Immature natural killer cell (primary cell): ENCODE measurements at regions not wholly inside any gene's neighbourhood (a gene's known extent, or its start where the extent isn't known, plus 50 kb on each side); places are given as distances from the start of the nearest gene placed in this dataset.
"Not testable (repeated sequence)": the region's sequence is repeated elsewhere in the genome, so short reads cannot be mapped to it uniquely, and the experiment has no call there.

Source experiments
- DNase-seq, 3 donors: peaks; one replicate each; pipeline ENCODE4 v3.0.0; 2022; ENCODE audit warnings: mixed read lengths in 1 of 3
- H3K27ac Mint-ChIP-seq, 6 donors: one replicate each; pipeline ENCODE4 v1.8.0; 2020; ENCODE audit warnings: mixed read lengths in 6 of 6, mild to moderate bottlenecking in 5 of 6, inconsistent platforms in 4 of 6, moderate library complexity in 3 of 6
- H3K27me3 Mint-ChIP-seq, 3 donors: one replicate each; pipeline ENCODE4 v1.8.0; 2020 to 2021; ENCODE audit warnings: low read depth in 3 of 3, mild to moderate bottlenecking in 3 of 3, mixed read lengths in 3 of 3, moderate library complexity in 3 of 3, inconsistent platforms in 1 of 3
- H3K36me3 Mint-ChIP-seq, 3 donors: one replicate each; pipeline ENCODE4 v1.8.0; 2020; ENCODE audit warnings: mixed read lengths in 3 of 3, inconsistent platforms in 2 of 3, mild to moderate bottlenecking in 2 of 3
- H3K4me1 Mint-ChIP-seq, 2 donors: one replicate each; pipeline ENCODE4 v1.8.0; 2020; ENCODE audit warnings: inconsistent platforms in 2 of 2, mild to moderate bottlenecking in 2 of 2, mixed read lengths in 2 of 2, moderate library complexity in 1 of 2
- H3K4me3 Mint-ChIP-seq, 5 donors: one replicate each; pipeline ENCODE4 v1.8.0; 2020; ENCODE audit warnings: mild to moderate bottlenecking in 5 of 5, mixed read lengths in 5 of 5, inconsistent platforms in 3 of 5, moderate library complexity in 3 of 5
- H3K9me3 Mint-ChIP-seq, 6 donors: one replicate each; pipeline ENCODE4 v1.8.0; 2020; ENCODE audit warnings: mild to moderate bottlenecking in 6 of 6, mixed read lengths in 6 of 6, inconsistent platforms in 4 of 6, moderate library complexity in 3 of 6

GRCh38 chr7:125193263-125193662, 263.6 kb upstream of the POT1 start:
- Mint-ChIP-seq H3K36me3 (no peaks in the 10 kb centered on the region), H3K4me1 (no peaks in the 10 kb centered on the region), H3K27ac (no peak overlapping the region), H3K27me3 (peaks cover 0 to 4% (median 2%) of the 10 kb centered on the region in 3 donors), H3K9me3 (peaks cover 5 to 16% (median 8%) of the 10 kb centered on the region in 6 donors), H3K4me3 (no peak overlapping the region)
- DNase-seq: no peak

GRCh38 chr7:125184801-125185200, 255.2 kb upstream of the POT1 start:
- Mint-ChIP-seq H3K4me1 (no peaks in the 10 kb centered on the region), H3K27me3 (peaks cover 0 to 3% (median 3%) of the 10 kb centered on the region in 3 donors), H3K36me3 (peaks cover 0 to 7% (median 0%) of the 10 kb centered on the region in 3 donors), H3K27ac (no peak overlapping the region), H3K4me3 (no peak overlapping the region), H3K9me3 (peaks cover 0 to 20% (median 7%) of the 10 kb centered on the region in 6 donors)
- DNase-seq: no peak

GRCh38 chr7:125181569-125182267, 252.1 kb upstream of the POT1 start:
- H3K4me1 Mint-ChIP-seq, H3K36me3 Mint-ChIP-seq, H3K4me3 Mint-ChIP-seq, DNase-seq, H3K27me3 Mint-ChIP-seq, H3K27ac Mint-ChIP-seq: not testable (repeated sequence)
- H3K9me3 Mint-ChIP-seq: peaks cover 0 to 12% (median 5%) of the 10 kb centered on the region in 6 donors

DNA sequence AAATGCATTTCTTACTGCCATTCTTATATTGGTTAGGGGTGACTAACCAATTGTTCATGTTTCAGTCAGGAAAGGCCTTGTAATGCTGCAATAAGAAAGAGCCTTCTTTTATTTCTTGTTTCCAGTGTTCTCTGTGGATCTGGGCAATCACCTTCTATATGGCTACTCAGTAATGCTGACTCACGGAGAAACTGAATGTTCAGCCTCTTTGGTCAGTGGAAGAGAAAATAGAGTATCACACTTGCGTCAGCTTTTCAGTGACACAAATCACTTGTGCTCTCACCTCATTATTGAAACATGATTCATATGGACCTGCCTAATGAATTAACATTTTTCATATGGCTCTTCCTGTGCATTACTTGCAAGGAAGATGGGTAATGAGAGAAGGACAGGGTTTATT, 243.9 kb upstream of the POT1 start:
- DNase-seq: no peak
- Mint-ChIP-seq H3K4me1 (no peaks in the 10 kb centered on the region), H3K9me3 (peaks cover 0 to 10% (median 2%) of the 10 kb centered on the region in 6 donors), H3K27ac (no peak overlapping the region), H3K36me3 (no peaks in the 10 kb centered on the region), H3K4me3 (no peak overlapping the region), H3K27me3 (peaks cover 0 to 2% (median 2%) of the 10 kb centered on the region in 3 donors)

DNA sequence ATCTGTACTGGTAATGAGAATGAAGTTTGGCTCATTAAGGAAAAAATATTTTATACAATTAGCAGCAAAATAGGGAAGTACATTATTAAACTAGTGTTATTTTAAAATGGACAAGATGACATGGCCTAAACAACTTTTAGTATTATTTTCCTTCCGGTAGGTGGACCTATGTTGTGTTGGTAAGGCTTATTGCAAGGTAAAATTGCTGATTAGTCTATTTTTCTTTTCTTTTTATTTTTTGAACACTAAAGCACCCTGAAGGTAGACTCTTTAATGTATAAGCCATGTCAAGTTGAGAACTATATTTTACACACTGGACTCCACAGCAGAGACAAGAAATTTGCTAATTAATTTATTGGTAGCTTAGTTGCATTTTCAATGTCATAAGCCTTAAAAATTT, 239.5 kb upstream of the POT1 start:
- H3K9me3 Mint-ChIP-seq: peaks cover 0 to 10% (median 3%) of the 10 kb centered on the region in 6 donors
- H3K4me3 Mint-ChIP-seq: no peak overlapping the region
- H3K27ac Mint-ChIP-seq: no peak overlapping the region
- peaks cover 0 to 2% (median 0%) of the 10 kb centered on the region in 3 donors for H3K27me3 Mint-ChIP-seq
- H3K4me1 Mint-ChIP-seq: no peaks in the 10 kb centered on the region
- DNase-seq: no peak
- no peaks in the 10 kb centered on the region for H3K36me3 Mint-ChIP-seq

- H3K4me1 Mint-ChIP-seq: no peaks in the 10 kb centered on the region
- H3K9me3 Mint-ChIP-seq: peaks cover 0 to 16% (median 2%) of the 10 kb centered on the region in 6 donors
- H3K36me3 Mint-ChIP-seq: no peaks in the 10 kb centered on the region
- H3K27me3 Mint-ChIP-seq: peaks cover 0 to 1% (median 0%) of the 10 kb centered on the region in 3 donors
- no peak for DNase-seq
- no peak overlapping the region for H3K4me3 Mint-ChIP-seq
- no peak overlapping the region for H3K27ac Mint-ChIP-seq
Measured at GRCh38 chr7:125154930-125155329, 225.3 kb upstream of the POT1 start.

- no peak for DNase-seq
- H3K4me1 Mint-ChIP-seq: no peaks in the 10 kb centered on the region
- no peaks in the 10 kb centered on the region for H3K27me3 Mint-ChIP-seq
- H3K27ac Mint-ChIP-seq: no peak overlapping the region
- H3K4me3 Mint-ChIP-seq: no peak overlapping the region
- no peaks in the 10 kb centered on the region for H3K36me3 Mint-ChIP-seq
- H3K9me3 Mint-ChIP-seq: peaks cover 0 to 7% (median 0%) of the 10 kb centered on the region in 6 donors
Measured at GRCh38 chr7:125149151-125149550, 219.5 kb upstream of the POT1 start.

GRCh38 chr7:125147047-125147446, 217.4 kb upstream of the POT1 start:
- no peak for DNase-seq
- Mint-ChIP-seq H3K36me3 (no peaks in the 10 kb centered on the region), H3K4me1 (no peaks in the 10 kb centered on the region), H3K27ac (no peak overlapping the region), H3K4me3 (no peak overlapping the region), H3K9me3 (peaks cover 0 to 14% (median 0%) of the 10 kb centered on the region in 6 donors), H3K27me3 (no peaks in the 10 kb centered on the region)

DNA sequence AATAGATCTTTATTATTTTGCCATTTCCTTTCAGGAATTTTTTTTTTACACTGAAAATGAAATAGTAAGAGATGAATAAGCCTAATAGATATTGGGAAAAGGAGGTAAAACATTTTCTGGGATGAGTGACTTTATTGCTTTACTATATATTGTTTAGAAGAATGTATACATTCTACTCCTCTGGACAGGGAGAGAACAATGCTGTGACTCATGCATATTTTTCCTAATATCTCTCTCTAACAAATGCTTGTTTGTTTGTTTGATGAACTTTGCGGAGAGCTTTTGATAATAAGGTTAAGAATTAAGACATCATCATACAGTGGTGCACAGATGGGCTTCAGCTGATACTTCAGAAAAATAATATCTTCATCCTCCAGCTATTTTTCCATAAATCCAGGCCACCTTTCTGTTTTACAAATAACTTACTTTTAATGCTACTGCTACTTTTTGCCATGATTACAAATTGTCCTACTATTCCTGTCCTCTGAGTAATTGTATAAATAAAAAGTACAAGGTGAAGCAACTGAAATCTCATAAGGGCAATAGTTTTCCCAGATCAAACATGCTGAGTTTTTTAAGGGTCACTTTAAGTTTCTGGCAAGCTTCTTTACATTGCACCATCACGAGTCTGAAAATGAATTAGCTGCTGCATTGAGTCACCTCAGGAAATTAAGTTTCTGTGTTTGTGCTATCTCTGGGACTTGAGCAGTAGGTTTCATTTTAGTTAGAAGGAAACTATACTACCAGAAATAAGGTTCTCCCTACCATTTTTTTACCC, 207.3 kb upstream of the POT1 start:
- peaks cover 0 to 6% (median 1%) of the 10 kb centered on the region in 6 donors for H3K9me3 Mint-ChIP-seq
- no peak overlapping the region for H3K4me3 Mint-ChIP-seq
- no peak for DNase-seq
- no peak overlapping the region for H3K27ac Mint-ChIP-seq
- no peaks in the 10 kb centered on the region for H3K4me1 Mint-ChIP-seq
- H3K36me3 Mint-ChIP-seq: no peaks in the 10 kb centered on the region
- H3K27me3 Mint-ChIP-seq: peaks cover 0 to 2% (median 0%) of the 10 kb centered on the region in 3 donors

- Mint-ChIP-seq H3K27me3 (peaks cover 0 to 2% (median 0%) of the 10 kb centered on the region in 3 donors), H3K9me3 (peaks cover 0 to 6% (median 2%) of the 10 kb centered on the region in 6 donors), H3K36me3 (no peaks in the 10 kb centered on the region), H3K4me1 (no peaks in the 10 kb centered on the region), H3K4me3 (no peak overlapping the region), H3K27ac (no peak overlapping the region)
- DNase-seq: no peak
Measured at GRCh38 chr7:125136341-125136740, 206.7 kb upstream of the POT1 start.

DNA sequence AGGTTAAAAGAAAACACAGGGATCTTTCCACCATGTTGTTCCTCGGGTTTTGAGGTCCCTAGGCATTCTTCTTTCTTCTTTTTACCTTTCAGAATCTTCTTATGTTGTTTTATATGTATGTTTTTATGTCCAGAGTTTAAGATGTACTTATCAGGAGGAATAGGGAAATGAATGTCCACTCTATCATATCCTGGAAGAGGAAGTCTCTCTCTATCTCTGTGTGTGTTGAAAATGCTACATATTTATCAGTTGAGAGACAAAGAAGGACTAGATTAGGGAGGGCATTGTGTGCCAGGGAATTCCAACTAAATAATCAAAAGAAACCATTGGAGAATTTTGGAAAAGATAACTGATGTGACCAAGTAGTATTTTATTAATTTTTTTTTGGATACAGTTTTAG, 200.5 kb upstream of the POT1 start:
- no peak overlapping the region for H3K4me3 Mint-ChIP-seq
- H3K9me3 Mint-ChIP-seq: peaks cover 0 to 19% (median 9%) of the 10 kb centered on the region in 6 donors
- no peak overlapping the region for H3K27ac Mint-ChIP-seq
- H3K27me3 Mint-ChIP-seq: peaks cover 0 to 2% (median 0%) of the 10 kb centered on the region in 3 donors
- no peak for DNase-seq
- H3K4me1 Mint-ChIP-seq: no peaks in the 10 kb centered on the region
- no peaks in the 10 kb centered on the region for H3K36me3 Mint-ChIP-seq

DNA sequence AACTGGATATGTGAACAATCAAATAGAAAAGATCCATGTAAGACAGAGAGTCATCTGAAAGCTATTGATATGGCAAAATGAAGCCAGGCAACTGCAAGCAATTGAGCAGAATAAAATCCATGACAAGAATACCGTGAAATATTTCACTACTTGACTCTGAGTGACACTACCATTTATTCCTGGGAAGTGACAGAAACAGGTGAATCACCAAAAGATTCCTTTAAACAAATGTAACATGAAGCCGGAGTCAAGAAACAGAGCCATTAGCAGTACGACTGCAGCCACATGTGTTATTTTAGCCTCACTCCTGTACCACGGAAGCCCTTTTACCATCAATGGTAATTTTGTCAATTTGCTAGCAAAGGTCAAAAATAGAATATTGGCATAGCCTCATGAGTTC, 197.7 kb upstream of the POT1 start:
- Mint-ChIP-seq H3K27me3 (peaks cover 0 to 2% (median 0%) of the 10 kb centered on the region in 3 donors), H3K36me3 (no peaks in the 10 kb centered on the region), H3K4me1 (no peaks in the 10 kb centered on the region), H3K9me3 (peaks cover 0 to 36% (median 11%) of the 10 kb centered on the region in 6 donors), H3K27ac (no peak overlapping the region), H3K4me3 (no peak overlapping the region)
- no peak for DNase-seq

- Mint-ChIP-seq H3K27me3 (peaks cover 0 to 2% (median 0%) of the 10 kb centered on the region in 3 donors), H3K9me3 (peaks cover 0 to 31% (median 10%) of the 10 kb centered on the region in 6 donors), H3K27ac (no peak overlapping the region), H3K4me3 (no peak overlapping the region), H3K36me3 (no peaks in the 10 kb centered on the region), H3K4me1 (no peaks in the 10 kb centered on the region)
- no peak for DNase-seq
Measured at GRCh38 chr7:125126376-125126775, 196.8 kb upstream of the POT1 start.

DNA sequence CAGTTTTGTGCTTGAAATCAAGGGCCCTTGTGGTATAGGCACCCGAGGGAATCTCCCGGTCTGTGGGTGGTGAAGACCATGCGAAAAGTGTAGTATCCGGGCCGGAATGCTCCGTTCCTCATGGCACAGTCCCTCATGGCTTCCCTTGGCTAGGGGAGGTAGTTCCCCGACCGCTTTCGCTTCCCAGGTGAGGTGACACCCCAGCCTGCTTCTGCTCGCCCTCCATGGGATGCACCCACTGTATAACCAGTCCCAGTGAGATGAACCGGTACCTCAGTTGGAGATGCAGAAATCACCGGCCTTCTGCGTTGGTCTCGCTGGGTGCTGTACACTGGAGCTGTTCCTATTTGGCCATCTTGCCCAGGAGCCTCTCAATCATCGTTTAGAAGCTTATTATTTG, 195.7 kb upstream of the POT1 start:
- Mint-ChIP-seq H3K4me3 (no peak overlapping the region), H3K27me3 (peaks cover 0 to 2% (median 0%) of the 10 kb centered on the region in 3 donors), H3K4me1 (no peaks in the 10 kb centered on the region), H3K27ac (no peak overlapping the region), H3K36me3 (no peaks in the 10 kb centered on the region), H3K9me3 (peaks cover 0 to 27% (median 10%) of the 10 kb centered on the region in 6 donors)
- DNase-seq: no peak
